GF-D8 (cell line): ENCODE measurements at regions not wholly inside any gene's neighbourhood (a gene's known extent, or its start where the extent isn't known, plus 50 kb on each side); places are given as distances from the start of the nearest gene placed in this dataset.
A peak's percentile ranks its signal among the peaks of the same experiment; 100 is the strongest.
"Not testable (repeated sequence)": the region's sequence is repeated elsewhere in the genome, so short reads cannot be mapped to it uniquely, and the experiment has no call there.

Experiments
- DNase-seq: peaks from one replicate; lab custom pipeline; 2025; lab: John Stamatoyannopoulos, UW

GRCh38 chr6:137623293-137623692, 129.1 kb upstream of the OLIG3 start:
- no peak for DNase-seq

GRCh38 chr6:137625100-137625661, 131.0 kb upstream of the OLIG3 start:
- no peak for DNase-seq

DNA sequence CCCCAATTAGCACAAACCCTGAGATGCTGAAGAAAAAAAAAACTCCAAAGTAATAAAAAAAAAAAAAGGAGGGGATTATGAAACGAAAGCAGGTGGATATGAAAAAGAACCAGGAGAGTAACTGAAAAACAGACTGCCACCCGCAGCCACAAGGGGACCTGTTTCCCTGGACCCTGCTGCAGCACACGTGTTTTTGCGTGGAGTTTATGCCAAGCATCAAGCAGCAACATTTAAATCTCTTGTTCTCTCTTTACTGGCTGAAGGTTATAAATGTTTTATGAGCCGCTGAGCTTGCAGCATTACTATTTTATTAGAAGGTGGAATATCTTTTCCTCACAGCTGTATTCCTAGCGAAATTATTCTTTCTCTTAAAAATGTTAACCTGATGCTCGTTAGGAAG, 131.6 kb upstream of the OLIG3 start:
- DNase-seq, result no peak

DNA sequence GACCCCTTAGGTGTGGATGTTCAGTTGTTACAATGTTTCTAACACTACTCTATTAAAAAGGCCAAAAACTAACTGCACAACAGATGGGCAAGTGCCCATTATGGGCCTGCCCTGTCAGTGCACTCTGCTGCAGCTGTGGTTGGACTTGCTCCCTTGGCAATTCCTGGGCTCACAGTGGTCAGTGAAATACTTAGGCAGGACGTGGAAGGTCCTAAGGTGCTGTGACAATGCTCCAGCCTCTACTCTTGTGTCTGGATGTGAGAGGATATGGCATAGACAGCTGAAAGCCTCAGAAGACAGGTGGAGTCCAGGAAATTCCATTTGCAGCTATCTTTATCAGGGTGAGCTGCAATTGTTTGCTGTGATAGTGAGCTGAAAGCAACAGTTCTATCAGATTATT, 136.5 kb upstream of the OLIG3 start:
- no peak for DNase-seq

DNA sequence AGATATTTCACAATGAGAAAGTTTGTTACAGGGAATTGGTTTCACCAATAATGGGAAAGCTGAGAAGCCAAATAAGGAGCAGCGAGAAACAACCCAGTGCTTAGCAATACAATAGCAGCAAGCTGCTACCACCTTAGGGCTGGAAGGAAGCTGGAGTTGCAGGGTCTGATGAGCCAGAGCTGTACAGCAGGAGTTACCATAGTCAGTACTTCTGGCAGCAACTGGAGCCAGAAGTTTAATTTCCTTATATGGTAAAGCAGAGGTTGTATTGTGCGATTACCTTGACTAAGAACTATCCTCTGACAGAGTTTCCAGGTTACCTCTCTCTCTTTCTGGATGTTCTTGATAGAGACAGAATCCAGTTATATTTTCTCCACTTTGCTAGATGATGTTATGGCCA, 137.1 kb upstream of the OLIG3 start:
- no peak for DNase-seq

GRCh38 chr6:137634177-137634576, 140.0 kb upstream of the OLIG3 start:
- DNase-seq, result not testable (repeated sequence)

GRCh38 chr6:137637121-137637520, 142.9 kb upstream of the OLIG3 start:
- DNase-seq, result peak; percentile 38

DNA sequence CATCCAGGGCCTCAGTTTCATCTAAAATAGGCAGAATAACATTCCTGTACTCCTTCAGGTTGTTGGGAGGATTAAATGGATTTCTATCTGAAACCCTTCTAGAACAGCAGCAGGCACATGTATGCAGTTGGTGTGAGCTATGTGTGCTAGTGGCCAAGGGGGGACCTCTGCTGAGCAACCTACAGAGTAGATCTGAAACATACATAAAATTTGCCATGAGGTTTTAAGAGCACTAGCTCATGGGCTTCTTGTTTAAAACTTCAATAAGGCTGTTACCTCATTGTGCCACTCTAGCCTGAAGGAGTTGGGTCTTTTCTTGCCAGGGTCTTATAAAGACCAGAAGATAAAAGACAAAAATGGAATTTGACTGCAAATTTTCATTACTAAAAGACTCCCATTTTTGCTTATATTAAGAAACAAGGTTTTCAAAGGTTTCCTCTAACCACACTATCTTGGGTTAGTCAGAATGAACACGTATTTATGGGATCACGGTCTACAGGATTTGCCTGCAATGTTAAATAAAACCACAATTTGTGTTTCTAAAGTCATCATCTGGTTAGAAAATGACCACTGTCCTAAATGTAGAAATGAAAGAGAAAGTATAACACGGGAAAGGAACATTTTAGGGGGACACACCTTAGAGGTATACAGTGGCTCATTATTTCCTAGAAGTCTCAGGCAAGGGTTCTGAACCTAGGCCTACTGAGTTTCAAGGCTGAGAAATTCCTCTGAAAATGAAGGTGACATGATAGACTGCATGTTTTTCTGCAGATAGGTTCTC, 144.9 kb upstream of the OLIG3 start:
- DNase-seq, result no peak

DNA sequence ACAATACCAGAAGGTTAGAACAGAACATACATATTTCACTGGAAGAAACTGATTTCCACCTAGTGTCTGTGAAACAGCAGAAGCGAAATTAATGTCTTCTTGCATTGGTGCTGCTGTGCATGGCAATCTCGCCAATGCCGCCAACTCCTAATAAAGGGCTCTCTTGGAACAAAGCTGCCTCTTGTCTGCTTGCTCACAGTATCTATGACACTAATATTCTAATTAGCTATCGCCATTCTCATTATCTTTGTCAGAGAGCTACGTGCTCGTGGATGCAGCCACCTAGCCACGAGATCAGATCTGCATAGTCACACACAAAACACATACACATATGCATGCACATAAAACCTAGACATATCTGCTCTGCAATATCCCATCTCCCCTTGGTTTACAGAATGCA, 145.9 kb upstream of the OLIG3 start:
- no peak for DNase-seq

DNA sequence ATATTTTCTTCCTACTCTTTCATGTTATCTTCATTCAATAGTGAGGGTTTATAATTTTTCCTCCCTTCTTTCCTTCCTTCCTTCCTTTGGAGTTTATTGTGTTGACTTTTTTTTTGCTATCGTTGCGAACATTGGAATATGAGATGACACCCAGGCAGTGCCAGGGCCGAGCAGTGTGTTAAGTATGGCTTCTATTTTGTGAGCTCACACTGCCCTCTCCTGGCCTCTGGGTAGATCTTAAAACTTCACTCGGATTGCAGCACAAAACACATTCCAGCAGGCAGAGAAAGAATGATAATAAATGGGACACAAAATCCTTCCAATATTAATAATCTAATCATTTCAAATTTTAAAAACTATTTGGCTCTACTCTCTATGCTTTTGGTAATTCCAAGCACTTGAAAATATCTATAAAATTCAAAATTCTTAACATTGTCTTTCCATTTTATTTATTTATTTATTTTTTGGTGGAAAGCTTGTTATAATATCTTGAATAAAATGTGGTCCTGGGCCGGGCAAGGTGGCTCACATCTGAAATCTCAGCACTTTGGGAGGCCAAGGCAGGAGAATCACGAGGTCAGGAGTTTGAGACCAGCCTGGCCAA, 147.4 kb upstream of the OLIG3 start:
- peak; percentile 9 for DNase-seq

GRCh38 chr6:137643210-137643609, 149.0 kb upstream of the OLIG3 start:
- not testable (repeated sequence) for DNase-seq

DNA sequence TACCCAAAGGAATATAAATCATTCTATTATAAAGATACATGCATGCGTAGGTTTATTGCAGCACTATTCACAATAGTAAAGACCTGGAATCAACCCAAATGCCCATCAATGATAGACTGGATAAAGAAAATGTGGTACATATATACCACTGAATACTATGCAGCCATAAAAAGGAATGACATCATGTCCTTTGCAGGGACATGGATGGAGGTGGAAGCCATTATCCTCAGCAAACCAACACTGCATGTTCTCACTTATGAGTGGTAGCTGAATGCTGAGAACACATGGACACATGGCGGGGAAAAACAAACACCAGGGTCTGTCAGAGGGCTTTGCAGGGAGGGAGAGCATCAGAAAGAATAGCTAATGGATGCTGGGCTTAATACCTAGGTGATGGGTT, 149.4 kb upstream of the OLIG3 start:
- DNase-seq, result not testable (repeated sequence)

- no peak for DNase-seq
These were observed 151.7 kb upstream of the OLIG3 start for GRCh38 chr6:137645850-137646249.

DNA sequence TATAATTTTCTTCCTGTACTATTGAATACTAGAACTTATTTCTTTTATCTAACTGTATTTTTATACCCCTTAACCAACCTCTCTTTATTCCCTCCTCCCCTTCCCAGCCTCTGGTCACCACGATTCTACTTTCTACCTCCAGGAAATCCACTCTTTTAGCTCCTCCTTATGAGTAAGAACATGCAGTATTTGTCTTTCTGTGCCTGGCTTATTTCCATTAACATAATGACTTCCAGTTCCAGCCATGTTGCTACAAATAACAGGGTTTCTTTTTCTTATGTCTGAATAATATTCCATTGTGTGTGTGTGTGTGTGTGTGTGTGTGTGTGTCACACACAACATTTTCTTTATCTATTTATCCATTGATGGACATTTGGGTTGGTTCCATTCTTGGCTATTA, 152.3 kb upstream of the OLIG3 start:
- no peak for DNase-seq

GRCh38 chr6:137647762-137648447, 153.7 kb upstream of the OLIG3 start:
- no peak for DNase-seq

DNA sequence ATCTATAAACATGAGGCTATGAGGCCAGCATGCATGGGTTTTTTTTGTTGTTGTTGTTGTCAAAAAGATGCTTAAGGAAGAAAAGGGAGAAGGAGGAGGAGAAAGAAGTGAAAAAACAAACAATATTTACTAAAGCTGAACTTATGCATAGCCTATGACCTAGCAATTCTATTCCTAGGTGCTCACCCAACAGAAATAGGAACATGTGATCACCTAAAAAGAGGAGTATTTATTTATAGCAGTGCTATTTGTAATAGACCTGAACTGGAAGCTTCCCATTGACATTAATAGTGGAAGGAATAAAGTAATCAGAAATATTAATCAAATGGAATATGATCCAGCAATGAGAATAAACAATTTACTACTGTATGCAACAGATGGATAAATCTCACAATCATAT, 156.5 kb upstream of the OLIG3 start:
- no peak for DNase-seq

DNA sequence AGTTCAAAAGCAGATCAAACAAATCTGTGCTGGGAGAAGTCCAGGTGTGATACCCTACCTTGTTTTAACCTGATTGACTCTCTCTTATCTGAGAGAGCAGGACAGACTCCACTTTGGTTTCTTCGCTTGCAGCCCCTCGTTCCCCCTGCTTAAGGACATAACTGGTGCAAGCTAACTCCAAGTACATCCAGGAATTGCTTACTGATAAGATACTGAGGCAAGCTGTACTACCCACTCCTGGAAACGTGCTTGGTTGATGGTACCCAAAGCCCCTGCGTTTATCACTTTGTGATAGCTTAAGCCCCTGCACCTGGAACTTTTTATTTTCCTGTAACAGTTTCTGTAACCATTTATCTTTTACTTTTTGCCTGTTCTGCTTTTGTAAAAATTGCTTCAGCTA, 157.0 kb upstream of the OLIG3 start:
- DNase-seq, result no peak

- DNase-seq, result no peak
These were observed 157.6 kb upstream of the OLIG3 start for GRCh38 chr6:137651591-137652335.

DNA sequence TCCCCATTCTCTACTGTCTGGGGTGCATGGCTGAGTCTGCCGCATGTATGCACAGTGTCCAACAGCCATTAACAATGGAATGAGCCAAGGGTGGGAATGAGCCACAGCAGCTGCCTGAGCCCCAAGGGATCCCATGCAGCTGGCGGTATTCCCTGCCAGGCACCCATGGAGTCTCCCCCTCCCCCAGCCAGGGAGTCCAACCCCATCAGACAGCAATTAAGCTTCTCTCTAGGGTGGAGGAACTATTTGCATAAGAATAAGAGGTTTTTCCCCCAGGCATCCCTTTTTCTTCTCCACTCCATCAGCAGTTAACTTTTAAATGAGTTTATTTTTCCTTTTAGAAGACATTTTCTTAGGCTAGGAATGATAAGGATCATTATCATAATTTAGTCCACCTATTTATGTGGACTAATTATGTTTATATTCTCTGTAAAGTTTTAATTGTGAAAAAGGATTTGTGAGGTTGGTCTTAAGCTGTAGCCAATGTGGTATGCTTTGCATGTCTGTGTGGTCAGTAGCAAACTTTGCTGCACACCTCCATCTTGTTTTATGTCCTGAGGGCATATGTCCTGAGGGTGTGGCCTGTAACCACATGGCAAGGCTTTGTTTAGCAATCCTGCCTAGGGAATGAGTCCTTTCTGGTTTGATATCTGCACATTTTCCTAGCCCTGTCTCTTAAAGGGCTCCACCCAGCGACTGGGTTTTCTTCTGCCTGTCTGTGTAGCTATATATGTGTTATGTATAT, 158.9 kb upstream of the OLIG3 start:
- no peak for DNase-seq

GRCh38 chr6:137653706-137654059, 159.5 kb upstream of the OLIG3 start:
- DNase-seq, result no peak

DNA sequence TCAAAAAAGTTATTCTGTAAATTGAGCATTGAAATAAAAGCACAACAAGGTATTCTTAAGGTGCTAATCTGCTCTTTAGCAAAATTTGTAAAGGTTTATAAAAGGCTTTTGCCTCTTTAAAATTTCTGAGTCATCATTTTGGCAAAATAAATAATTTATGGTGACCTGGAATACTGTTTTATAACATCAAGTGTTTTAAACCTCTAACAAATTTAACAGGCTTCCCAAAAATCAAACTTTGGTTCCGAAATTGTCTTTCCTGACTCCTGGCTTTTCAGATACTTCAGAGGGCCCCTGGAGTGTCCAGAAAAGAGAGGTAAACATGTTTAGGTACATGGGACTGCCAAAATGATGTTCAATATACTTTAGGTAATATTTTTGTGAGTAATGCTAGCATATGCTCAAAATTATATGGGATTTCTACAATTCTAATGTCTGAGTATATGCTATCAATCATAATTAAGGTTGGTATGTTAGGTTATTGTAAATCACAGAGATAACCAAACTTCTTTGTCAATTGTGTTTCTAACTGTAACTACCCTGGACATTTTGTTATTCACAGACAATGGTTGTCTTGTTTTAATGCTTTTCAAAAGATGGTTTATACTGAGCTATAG, 160.3 kb upstream of the OLIG3 start:
- DNase-seq, result no peak
